ENCODE measurements at regions not wholly inside any gene's neighbourhood (a gene's known extent, or its start where the extent isn't known, plus 50 kb on each side); places are given as distances from the start of the nearest gene placed in this dataset.

- Histone ChIP-seq H3K4me1 (no peaks in the 10 kb centered on the region), H3K27me3 (no peaks in the 10 kb centered on the region), H3K36me3 (no peaks in the 10 kb centered on the region), H3K27ac (no peak overlapping the region), H3K4me3 (no peak overlapping the region), H3K9me3 (peaks cover 0 to 14% (median 0%) of the 10 kb centered on the region in 11 donors)
- no peak for TF ChIP-seq CTCF (IDR thresholded peaks at IDR 0.05)
- DNase-seq (no peak), ATAC-seq (no peak)
- intact Hi-C loops (cut with DNase I), result loop anchor here in 1 of 10 donors (1.0 kb wide), 1 partner anchor 17 kb away; no protein-coding TSS in a partner anchor
- WGBS, 2 donors, result 94% methylated on average over 1 of the region's 1 CpG
Measured at GRCh38 chr20:12453711-12454110, 536.0 kb downstream of the BTBD3 start.

GRCh38 chr20:12455148-12455547, 537.5 kb downstream of the BTBD3 start:
- no peak for TF ChIP-seq CTCF (IDR thresholded peaks at IDR 0.05)
- no peak for ATAC-seq

GRCh38 chr20:12458241-12458640, 540.5 kb downstream of the BTBD3 start:
- no peak for ATAC-seq
- Histone ChIP-seq H3K9me3 (no peaks in the 10 kb centered on the region), H3K27ac (no peak overlapping the region), H3K4me3 (no peak overlapping the region), H3K36me3 (no peaks in the 10 kb centered on the region), H3K27me3 (no peaks in the 10 kb centered on the region), H3K4me1 (no peaks in the 10 kb centered on the region)
- intact Hi-C loops (cut with DNase I), result no loop called here
- no peak for DNase-seq
- TF ChIP-seq CTCF (IDR thresholded peaks at IDR 0.05), result no peak

More at GRCh38 chr20:12455148-12455547, 537.5 kb downstream of the BTBD3 start:
- Histone ChIP-seq H3K9me3 (peaks cover 0 to 7% (median 0%) of the 10 kb centered on the region in 11 donors), H3K36me3 (no peaks in the 10 kb centered on the region), H3K4me3 (no peak overlapping the region), H3K27me3 (no peaks in the 10 kb centered on the region), H3K4me1 (no peaks in the 10 kb centered on the region), H3K27ac (no peak overlapping the region)
- intact Hi-C loops (cut with DNase I), result no loop called here
- no peak for DNase-seq

GRCh38 chr20:12464036-12464435, 544.7 kb upstream of the SPTLC3 start:
- no peak for DNase-seq
- Histone ChIP-seq H3K27me3 (no peaks in the 10 kb centered on the region), H3K4me1 (no peaks in the 10 kb centered on the region), H3K9me3 (peaks cover 0 to 10% (median 0%) of the 10 kb centered on the region in 11 donors), H3K4me3 (no peak overlapping the region), H3K36me3 (no peaks in the 10 kb centered on the region), H3K27ac (no peak overlapping the region)
- intact Hi-C loops (cut with DNase I), result loop anchor here in 1 of 10 donors (10.0 kb wide), 1 partner anchor 51 kb away; no protein-coding TSS in a partner anchor
- ATAC-seq, result no peak
- 59 to 67% methylated on average over 3 of the region's 3 CpGs for WGBS, 2 donors
- no peak for TF ChIP-seq CTCF (IDR thresholded peaks at IDR 0.05)

All from heart right ventricle (tissue), 16 donors.